GM18502 (cell line): ENCODE measurements at regions not wholly inside any gene's neighbourhood (a gene's known extent, or its start where the extent isn't known, plus 50 kb on each side); places are given as distances from the start of the nearest gene placed in this dataset.

Experiments
- ATAC-seq: cut with Tn5 transposase; IDR thresholded peaks from one replicate; pipeline ENCODE4 v1.9.1; 2021; ENCODE audit warnings: mild to moderate bottlenecking; ENCODE audit not compliant: unreplicated experiment, poor library complexity

- no peak for ATAC-seq
These were observed 221.5 kb downstream of the PTPRC start for GRCh38 chr1:198860371-198860770.

GRCh38 chr1:198861636-198862035, 222.8 kb downstream of the PTPRC start:
- ATAC-seq, result no peak

- ATAC-seq, result no peak
These were observed 225.9 kb downstream of the PTPRC start for GRCh38 chr1:198864695-198865094.

- ATAC-seq, result no peak
These were observed 226.5 kb downstream of the PTPRC start for GRCh38 chr1:198865319-198865718.

GRCh38 chr1:198867182-198867581, 228.3 kb downstream of the PTPRC start:
- ATAC-seq, result no peak

GRCh38 chr1:198873696-198874230, 234.9 kb downstream of the PTPRC start:
- no peak for ATAC-seq

- no peak for ATAC-seq
These were observed 237.6 kb downstream of the PTPRC start for GRCh38 chr1:198876371-198876871.

- no peak for ATAC-seq
These were observed 239.7 kb downstream of the PTPRC start for GRCh38 chr1:198878566-198878965.

GRCh38 chr1:198879711-198880306, 241.0 kb downstream of the PTPRC start:
- ATAC-seq, result no peak

- no peak for ATAC-seq
These were observed 241.6 kb downstream of the PTPRC start for GRCh38 chr1:198880397-198880796.

- ATAC-seq, result no peak
These were observed 242.2 kb downstream of the PTPRC start for GRCh38 chr1:198880818-198881597.

- ATAC-seq, result no peak
These were observed 244.3 kb downstream of the PTPRC start for GRCh38 chr1:198883184-198883583.

- no peak for ATAC-seq
These were observed 249.0 kb downstream of the PTPRC start for GRCh38 chr1:198887866-198888265.

- no peak for ATAC-seq
These were observed 249.6 kb downstream of the PTPRC start for GRCh38 chr1:198888379-198888943.

GRCh38 chr1:198889101-198889500, 250.3 kb downstream of the PTPRC start:
- no peak for ATAC-seq

GRCh38 chr1:198889749-198890148, 250.9 kb downstream of the PTPRC start:
- ATAC-seq, result no peak

- ATAC-seq, result no peak
These were observed 251.5 kb downstream of the PTPRC start for GRCh38 chr1:198890214-198890930.

- ATAC-seq, result no peak
These were observed 253.2 kb downstream of the PTPRC start for GRCh38 chr1:198892065-198892464.

GRCh38 chr1:198893141-198893540, 254.3 kb downstream of the PTPRC start:
- no peak for ATAC-seq

- ATAC-seq, result no peak
These were observed 255.1 kb downstream of the PTPRC start for GRCh38 chr1:198893763-198894444.
